ENCODE measurements at regions not wholly inside any gene's neighbourhood (a gene's known extent, or its start where the extent isn't known, plus 50 kb on each side); places are given as distances from the start of the nearest gene placed in this dataset.

- Histone ChIP-seq H3K9me2 (replicated peaks; ENCODE audit: insufficient read depth, low read length) (no peaks in the 10 kb centered on the region), H3K9ac (ENCODE audit: low read length) (no peak overlapping the region), H4K20me1 (ENCODE audit: insufficient read depth, low read length) (no peaks in the 10 kb centered on the region), H3K79me2 (ENCODE audit: low read length) (no peaks in the 10 kb centered on the region), H3K27ac (ENCODE audit: low read length) (no peak overlapping the region), H3K4me1 (ENCODE audit: low read length) (no peaks in the 10 kb centered on the region), H3K4me3 (ENCODE audit: low read length) (no peak overlapping the region), H3K9me3 (replicated peaks; ENCODE audit: insufficient read depth, low read length) (no peaks in the 10 kb centered on the region), H3K36me3 (replicated peaks; ENCODE audit: insufficient read depth, low read length) (no peaks in the 10 kb centered on the region), H2AFZ (ENCODE audit: low read length) (no peak overlapping the region), H3F3A (ENCODE audit: insufficient read depth, low read length) (no peaks in the 10 kb centered on the region), H3K4me2 (ENCODE audit: low read depth, low read length) (no peak overlapping the region), H3K27me3 (replicated peaks; ENCODE audit: insufficient read depth, low read length) (no peaks in the 10 kb centered on the region)
- no peak for TF ChIP-seq EZH2phosphoT487 (IDR thresholded peaks at IDR 0.05; ENCODE audit: low read length)
- no peak for TF ChIP-seq EZH2 (optimal IDR thresholded peaks at IDR 0.05; ENCODE audit: low read depth, low read length)
- TF ChIP-seq CTCF (IDR thresholded peaks at IDR 0.05; ENCODE audit: low read length): no peak
- DNase-seq: no peak
These were observed 125.6 kb upstream of the CNOT2 start for GRCh38 chr12:70117670-70118069.

DNA sequence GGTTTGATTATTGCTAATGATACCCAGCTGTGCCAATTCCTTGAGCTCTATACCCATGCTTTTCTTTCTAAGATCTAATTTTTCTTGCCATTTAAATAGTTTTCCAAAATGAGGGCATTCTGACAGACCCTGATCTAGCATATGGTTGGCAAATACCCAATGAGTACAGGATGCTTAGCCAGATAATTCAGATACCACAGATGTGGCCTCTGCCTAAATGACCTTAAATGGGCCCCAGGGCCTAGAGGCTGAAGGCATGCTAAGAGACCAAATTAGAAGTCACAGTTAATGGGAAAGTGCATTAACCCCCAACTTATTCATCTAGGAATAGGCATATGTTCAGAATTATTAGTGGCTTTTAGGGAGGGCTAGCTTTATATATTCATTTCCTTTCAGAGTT is 122.3 kb upstream of the CNOT2 start:
- no peaks in the 10 kb centered on the region for H3K9me2 ChIP-seq (replicated peaks; ENCODE audit: insufficient read depth, low read length)
- H3K79me2 ChIP-seq (ENCODE audit: low read length): no peaks in the 10 kb centered on the region
- H3K36me3 ChIP-seq (replicated peaks; ENCODE audit: insufficient read depth, low read length): no peaks in the 10 kb centered on the region
- no peaks in the 10 kb centered on the region for H4K20me1 ChIP-seq (ENCODE audit: insufficient read depth, low read length)
- no peak overlapping the region for H2AFZ ChIP-seq (ENCODE audit: low read length)
- no peak overlapping the region for H3K9ac ChIP-seq (ENCODE audit: low read length)
- H3K9me3 ChIP-seq (replicated peaks; ENCODE audit: insufficient read depth, low read length): no peaks in the 10 kb centered on the region
- TF ChIP-seq CTCF (IDR thresholded peaks at IDR 0.05; ENCODE audit: low read length) (no peak), EZH2phosphoT487 (IDR thresholded peaks at IDR 0.05; ENCODE audit: low read length) (no peak), EZH2 (optimal IDR thresholded peaks at IDR 0.05; ENCODE audit: low read depth, low read length) (no peak)
- no peak overlapping the region for H3K4me3 ChIP-seq (ENCODE audit: low read length)
- no peaks in the 10 kb centered on the region for H3K27me3 ChIP-seq (replicated peaks; ENCODE audit: insufficient read depth, low read length)
- H3K27ac ChIP-seq (ENCODE audit: low read length): no peak overlapping the region
- no peaks in the 10 kb centered on the region for H3F3A ChIP-seq (ENCODE audit: insufficient read depth, low read length)
- DNase-seq: no peak
- no peak overlapping the region for H3K4me2 ChIP-seq (ENCODE audit: low read depth, low read length)
- no peaks in the 10 kb centered on the region for H3K4me1 ChIP-seq (ENCODE audit: low read length)

DNA sequence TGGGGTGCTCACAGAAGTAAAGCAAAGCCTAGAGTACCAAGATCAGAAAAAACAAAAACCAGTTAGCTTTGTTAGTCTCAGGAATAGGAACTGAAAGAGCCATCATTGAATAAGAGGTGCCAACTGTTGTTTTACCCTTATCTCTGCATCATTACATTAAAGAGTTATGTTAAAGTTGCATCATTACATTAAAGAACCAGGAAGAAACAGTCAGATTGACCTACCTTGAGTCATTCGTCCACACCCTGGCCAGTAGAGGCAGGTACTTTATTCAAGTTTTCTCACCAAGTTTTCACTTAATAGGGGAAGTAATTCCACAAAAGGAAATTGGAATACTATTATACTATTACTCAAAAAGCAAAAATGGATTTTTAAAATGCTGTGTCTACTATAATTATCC is 121.7 kb upstream of the CNOT2 start:
- H3K4me1 ChIP-seq (ENCODE audit: low read length): no peaks in the 10 kb centered on the region

More for the DNA sequence above, 121.7 kb upstream of the CNOT2 start:
- H3K9me2 ChIP-seq (replicated peaks; ENCODE audit: insufficient read depth, low read length): no peaks in the 10 kb centered on the region
- no peaks in the 10 kb centered on the region for H3K79me2 ChIP-seq (ENCODE audit: low read length)
- H3K4me3 ChIP-seq (ENCODE audit: low read length): no peak overlapping the region
- H3K27me3 ChIP-seq (replicated peaks; ENCODE audit: insufficient read depth, low read length): no peaks in the 10 kb centered on the region
- H3K4me2 ChIP-seq (ENCODE audit: low read depth, low read length): no peak overlapping the region
- H3K9ac ChIP-seq (ENCODE audit: low read length): no peak overlapping the region
- no peak overlapping the region for H2AFZ ChIP-seq (ENCODE audit: low read length)
- H3K36me3 ChIP-seq (replicated peaks; ENCODE audit: insufficient read depth, low read length): no peaks in the 10 kb centered on the region
- no peaks in the 10 kb centered on the region for H3F3A ChIP-seq (ENCODE audit: insufficient read depth, low read length)
- H3K9me3 ChIP-seq (replicated peaks; ENCODE audit: insufficient read depth, low read length): no peaks in the 10 kb centered on the region
- H4K20me1 ChIP-seq (ENCODE audit: insufficient read depth, low read length): no peaks in the 10 kb centered on the region
- TF ChIP-seq CTCF (IDR thresholded peaks at IDR 0.05; ENCODE audit: low read length) (no peak), EZH2phosphoT487 (IDR thresholded peaks at IDR 0.05; ENCODE audit: low read length) (no peak), EZH2 (optimal IDR thresholded peaks at IDR 0.05; ENCODE audit: low read depth, low read length) (no peak)
- H3K27ac ChIP-seq (ENCODE audit: low read length): no peak overlapping the region
- DNase-seq: no peak
